Effector memory CD8-positive, alpha-beta T cell (primary cell): ENCODE measurements at regions not wholly inside any gene's neighbourhood (a gene's known extent, or its start where the extent isn't known, plus 50 kb on each side); places are given as distances from the start of the nearest gene placed in this dataset.
"Not testable (repeated sequence)": the region's sequence is repeated elsewhere in the genome, so short reads cannot be mapped to it uniquely, and the experiment has no call there.

ENCODE experiments used
- ATAC-seq: fragments of 150-1000 bp; cut with Tn5 transposase; replicated peaks from 2 replicates; pipeline ENCODE4 v1.10.0; 2021; ENCODE audit warnings: mild to moderate bottlenecking, moderate library complexity
- DNase-seq, 3 experiments: peaks; one replicate each; pipeline ENCODE4 v3.0.0; 2021
- H3K27ac Mint-ChIP-seq, 2 donors: one replicate each; pipeline ENCODE4 v1.8.0; 2022; ENCODE audit warnings: mild to moderate bottlenecking in 2 of 2, mixed read lengths in 2 of 2, moderate library complexity in 2 of 2
- H3K27me3 Mint-ChIP-seq, 2 donors: one replicate each; pipeline ENCODE4 v1.8.0; 2022; ENCODE audit warnings: mixed read lengths in 2 of 2
- H3K36me3 Mint-ChIP-seq: one replicate; pipeline ENCODE4 v1.8.0; 2022; ENCODE audit warnings: mild to moderate bottlenecking, moderate library complexity, mixed read lengths; ENCODE audit not compliant: insufficient read depth
- H3K4me1 Mint-ChIP-seq, 2 donors: one replicate each; pipeline ENCODE4 v1.8.0; 2022; ENCODE audit warnings: low read depth in 2 of 2, mixed read lengths in 2 of 2
- H3K4me3 Mint-ChIP-seq, 2 donors: one replicate each; pipeline ENCODE4 v1.8.0; 2022; ENCODE audit warnings: mild to moderate bottlenecking in 2 of 2, mixed read lengths in 2 of 2, moderate library complexity in 2 of 2
- H3K9me3 Mint-ChIP-seq, 2 donors: one replicate each; pipeline ENCODE4 v1.8.0; 2022; ENCODE audit warnings: mixed read lengths in 2 of 2

- H3K36me3 Mint-ChIP-seq = no peaks in the 10 kb centered on the region
- ATAC-seq = no peak
- H3K4me1 Mint-ChIP-seq = no peaks in the 10 kb centered on the region
- DNase-seq = no peak
- peaks cover 0 to 1% of the 10 kb centered on the region in 2 donors for H3K9me3 Mint-ChIP-seq
- no peak overlapping the region for H3K27ac Mint-ChIP-seq
- no peaks in the 10 kb centered on the region for H3K27me3 Mint-ChIP-seq
- no peak overlapping the region for H3K4me3 Mint-ChIP-seq
Measured at GRCh38 chr13:81223778-81224177, 882.9 kb upstream of the SPRY2 start.

- Mint-ChIP-seq H3K27ac (no peak overlapping the region), H3K4me3 (no peak overlapping the region), H3K36me3 (no peaks in the 10 kb centered on the region), H3K9me3 (no peaks in the 10 kb centered on the region), H3K4me1 (no peaks in the 10 kb centered on the region), H3K27me3 (no peaks in the 10 kb centered on the region)
- ATAC-seq (no peak), DNase-seq (no peak)
Measured at GRCh38 chr13:81211713-81212112, 870.8 kb upstream of the SPRY2 start.

- H3K27ac Mint-ChIP-seq = no peak overlapping the region
- peaks cover 0 to 2% of the 10 kb centered on the region in 2 donors for H3K9me3 Mint-ChIP-seq
- no peak for ATAC-seq
- DNase-seq = no peak
- no peaks in the 10 kb centered on the region for H3K27me3 Mint-ChIP-seq
- no peaks in the 10 kb centered on the region for H3K36me3 Mint-ChIP-seq
- no peaks in the 10 kb centered on the region for H3K4me1 Mint-ChIP-seq
- H3K4me3 Mint-ChIP-seq = no peak overlapping the region
Measured at GRCh38 chr13:81207636-81208035, 866.7 kb upstream of the SPRY2 start.

GRCh38 chr13:81207231-81207630, 866.3 kb upstream of the SPRY2 start:
- Mint-ChIP-seq H3K36me3 (no peaks in the 10 kb centered on the region), H3K9me3 (peaks cover 0 to 2% of the 10 kb centered on the region in 2 donors), H3K4me3 (no peak overlapping the region), H3K4me1 (no peaks in the 10 kb centered on the region), H3K27me3 (no peaks in the 10 kb centered on the region), H3K27ac (no peak overlapping the region)
- ATAC-seq (no peak), DNase-seq (no peak)

GRCh38 chr13:81203783-81204182, 862.9 kb upstream of the SPRY2 start:
- H3K36me3 Mint-ChIP-seq = no peaks in the 10 kb centered on the region
- DNase-seq (no peak), ATAC-seq (no peak)
- H3K27me3 Mint-ChIP-seq = no peaks in the 10 kb centered on the region
- peaks cover 0 to 2% of the 10 kb centered on the region in 2 donors for H3K9me3 Mint-ChIP-seq
- H3K4me1 Mint-ChIP-seq = no peaks in the 10 kb centered on the region
- no peak overlapping the region for H3K4me3 Mint-ChIP-seq
- H3K27ac Mint-ChIP-seq = no peak overlapping the region

- Mint-ChIP-seq H3K4me3 (no peak overlapping the region), H3K4me1 (no peaks in the 10 kb centered on the region), H3K27ac (no peak overlapping the region), H3K27me3 (no peaks in the 10 kb centered on the region), H3K36me3 (no peaks in the 10 kb centered on the region), H3K9me3 (peaks cover 0 to 2% of the 10 kb centered on the region in 2 donors)
- no peak for ATAC-seq
- DNase-seq = no peak
Measured at GRCh38 chr13:81199956-81200355, 859.0 kb upstream of the SPRY2 start.

- Mint-ChIP-seq H3K4me3 (no peak overlapping the region), H3K36me3 (no peaks in the 10 kb centered on the region), H3K27ac (no peak overlapping the region), H3K4me1 (no peaks in the 10 kb centered on the region), H3K27me3 (no peaks in the 10 kb centered on the region), H3K9me3 (peaks cover 0 to 7% of the 10 kb centered on the region in 2 donors)
- DNase-seq (no peak), ATAC-seq (no peak)
Measured at GRCh38 chr13:81197966-81198365, 857.0 kb upstream of the SPRY2 start.

- H3K36me3 Mint-ChIP-seq = no peaks in the 10 kb centered on the region
- no peak overlapping the region for H3K4me3 Mint-ChIP-seq
- ATAC-seq (no peak), DNase-seq (no peak)
- no peaks in the 10 kb centered on the region for H3K4me1 Mint-ChIP-seq
- peaks cover 0 to 9% of the 10 kb centered on the region in 2 donors for H3K9me3 Mint-ChIP-seq
- no peak overlapping the region for H3K27ac Mint-ChIP-seq
- H3K27me3 Mint-ChIP-seq = no peaks in the 10 kb centered on the region
Measured at GRCh38 chr13:81197483-81197882, 856.6 kb upstream of the SPRY2 start.

- H3K36me3 Mint-ChIP-seq = no peaks in the 10 kb centered on the region
- DNase-seq = no peak
- no peaks in the 10 kb centered on the region for H3K4me1 Mint-ChIP-seq
- peaks cover 0 to 9% of the 10 kb centered on the region in 2 donors for H3K9me3 Mint-ChIP-seq
- H3K27ac Mint-ChIP-seq = no peak overlapping the region
- no peaks in the 10 kb centered on the region for H3K27me3 Mint-ChIP-seq
- no peak overlapping the region for H3K4me3 Mint-ChIP-seq
- ATAC-seq = no peak
Measured at GRCh38 chr13:81194362-81194761, 853.4 kb upstream of the SPRY2 start.

GRCh38 chr13:81184556-81185265, 843.8 kb upstream of the SPRY2 start:
- H3K27ac Mint-ChIP-seq = no peak overlapping the region
- DNase-seq = no peak
- no peak for ATAC-seq
- no peaks in the 10 kb centered on the region for H3K4me1 Mint-ChIP-seq
- H3K4me3 Mint-ChIP-seq = no peak overlapping the region
- no peaks in the 10 kb centered on the region for H3K27me3 Mint-ChIP-seq
- no peaks in the 10 kb centered on the region for H3K9me3 Mint-ChIP-seq
- no peaks in the 10 kb centered on the region for H3K36me3 Mint-ChIP-seq

GRCh38 chr13:81172603-81173002, 831.7 kb upstream of the SPRY2 start:
- no peak overlapping the region for H3K27ac Mint-ChIP-seq
- H3K4me3 Mint-ChIP-seq = no peak overlapping the region
- H3K9me3 Mint-ChIP-seq = no peaks in the 10 kb centered on the region
- DNase-seq (no peak), ATAC-seq (no peak)
- no peaks in the 10 kb centered on the region for H3K27me3 Mint-ChIP-seq
- no peaks in the 10 kb centered on the region for H3K36me3 Mint-ChIP-seq
- H3K4me1 Mint-ChIP-seq = no peaks in the 10 kb centered on the region

- no peak overlapping the region for H3K4me3 Mint-ChIP-seq
- ATAC-seq (no peak), DNase-seq (no peak)
- H3K36me3 Mint-ChIP-seq = no peaks in the 10 kb centered on the region
- no peaks in the 10 kb centered on the region for H3K4me1 Mint-ChIP-seq
- H3K27me3 Mint-ChIP-seq = no peaks in the 10 kb centered on the region
- no peak overlapping the region for H3K27ac Mint-ChIP-seq
- peaks cover 0 to 9% of the 10 kb centered on the region in 2 donors for H3K9me3 Mint-ChIP-seq
Measured at GRCh38 chr13:81171065-81171647, 830.2 kb upstream of the SPRY2 start.

GRCh38 chr13:81163823-81164222, 822.9 kb upstream of the SPRY2 start:
- not testable (repeated sequence) for DNase-seq, H3K27ac Mint-ChIP-seq, H3K27me3 Mint-ChIP-seq, H3K4me3 Mint-ChIP-seq, H3K4me1 Mint-ChIP-seq, H3K36me3 Mint-ChIP-seq, ATAC-seq
- H3K9me3 Mint-ChIP-seq = peaks cover 3 to 16% of the 10 kb centered on the region in 2 donors

GRCh38 chr13:81153478-81153877, 812.6 kb upstream of the SPRY2 start:
- Mint-ChIP-seq H3K4me3 (no peak overlapping the region), H3K27me3 (no peaks in the 10 kb centered on the region), H3K36me3 (no peaks in the 10 kb centered on the region), H3K9me3 (peaks cover 0 to 5% of the 10 kb centered on the region in 2 donors), H3K4me1 (no peaks in the 10 kb centered on the region), H3K27ac (no peak overlapping the region)
- DNase-seq (no peak), ATAC-seq (no peak)
